Activated CD4-positive, alpha-beta T cell treated with anti-CD3 and anti-CD28 coated beads, Interleukin-2, amount 50 U/mL, for 4 hours (primary cell): ENCODE measurements at regions not wholly inside any gene's neighbourhood (a gene's known extent, or its start where the extent isn't known, plus 50 kb on each side); places are given as distances from the start of the nearest gene placed in this dataset.
"Not testable (repeated sequence)": the region's sequence is repeated elsewhere in the genome, so short reads cannot be mapped to it uniquely, and the experiment has no call there.

Experiments
- DNase-seq, 2 experiments: peaks; one replicate each; pipeline ENCODE4 v3.0.0-alpha.2; 2020

GRCh38 chr2:212766921-212767320 lies 228.3 kb upstream of the ERBB4 start:
- DNase-seq = no peak

- no peak for DNase-seq
Observed at GRCh38 chr2:212752730-212753351, 214.2 kb upstream of the ERBB4 start.

- no peak for DNase-seq
Observed at GRCh38 chr2:212745359-212745758, 206.8 kb upstream of the ERBB4 start.

- no peak for DNase-seq
Observed at GRCh38 chr2:212737392-212738172, 199.0 kb upstream of the ERBB4 start.

- no peak for DNase-seq
Observed at GRCh38 chr2:212736385-212736726, 197.8 kb upstream of the ERBB4 start.

GRCh38 chr2:212733273-212733672 lies 194.7 kb upstream of the ERBB4 start:
- no peak for DNase-seq

GRCh38 chr2:212732860-212733259 lies 194.3 kb upstream of the ERBB4 start:
- no peak for DNase-seq

GRCh38 chr2:212730994-212731393 lies 192.4 kb upstream of the ERBB4 start:
- DNase-seq = no peak

- no peak for DNase-seq
Observed at GRCh38 chr2:212728717-212729116, 190.1 kb upstream of the ERBB4 start.

- DNase-seq = no peak
Observed at GRCh38 chr2:212727751-212728150, 189.1 kb upstream of the ERBB4 start.

- no peak for DNase-seq
Observed at GRCh38 chr2:212726403-212726802, 187.8 kb upstream of the ERBB4 start.

GRCh38 chr2:212725180-212725579 lies 186.6 kb upstream of the ERBB4 start:
- DNase-seq = no peak

- DNase-seq = no peak
Observed at GRCh38 chr2:212723226-212723625, 184.6 kb upstream of the ERBB4 start.

- no peak for DNase-seq
Observed at GRCh38 chr2:212722046-212722445, 183.4 kb upstream of the ERBB4 start.

- no peak for DNase-seq
Observed at GRCh38 chr2:212721026-212721451, 182.4 kb upstream of the ERBB4 start.

- DNase-seq = not testable (repeated sequence)
Observed at GRCh38 chr2:212715411-212715810, 176.8 kb upstream of the ERBB4 start.

GRCh38 chr2:212713681-212714080 lies 175.1 kb upstream of the ERBB4 start:
- DNase-seq = no peak

- no peak for DNase-seq
Observed at GRCh38 chr2:212712991-212713390, 174.4 kb upstream of the ERBB4 start.

GRCh38 chr2:212712466-212712865 lies 173.9 kb upstream of the ERBB4 start:
- DNase-seq = no peak

GRCh38 chr2:212711856-212712255 lies 173.3 kb upstream of the ERBB4 start:
- no peak for DNase-seq

- DNase-seq = no peak
Observed at GRCh38 chr2:212709280-212709679, 170.7 kb upstream of the ERBB4 start.

- no peak for DNase-seq
Observed at GRCh38 chr2:212708355-212708754, 169.8 kb upstream of the ERBB4 start.

GRCh38 chr2:212695426-212695825 lies 156.8 kb upstream of the ERBB4 start:
- no peak for DNase-seq

GRCh38 chr2:212694398-212694797 lies 155.8 kb upstream of the ERBB4 start:
- DNase-seq = no peak

GRCh38 chr2:212692466-212692865 lies 153.9 kb upstream of the ERBB4 start:
- no peak for DNase-seq
